AG09309 (cell line): ENCODE measurements at regions not wholly inside any gene's neighbourhood (a gene's known extent, or its start where the extent isn't known, plus 50 kb on each side); places are given as distances from the start of the nearest gene placed in this dataset.

Experiments
- DNase-seq: peaks from one replicate; pipeline ENCODE4 v3.0.0-alpha.2; 2010; ENCODE audit warnings: low read depth
- H3K4me3 ChIP-seq: 2 replicates; pipeline ENCODE4 v1.5.1; 2011; ENCODE audit warnings: mild to moderate bottlenecking, low read depth, low read length, moderate library complexity; ENCODE audit not compliant: control insufficient read depth
- CTCF ChIP-seq: IDR thresholded peaks from 2 replicates; pipeline ENCODE4 v1.5.1; 2011; ENCODE audit warnings: mild to moderate bottlenecking, low read depth, low read length, inconsistent platforms; ENCODE audit not compliant: insufficient read depth, control insufficient read depth; ENCODE audit errors: missing control alignments

GRCh38 chr3:115500795-115501194, 122.5 kb upstream of the GAP43 start:
- no peak overlapping the region for H3K4me3 ChIP-seq
- no peak for TF ChIP-seq CTCF
- DNase-seq = no peak

- H3K4me3 ChIP-seq = no peak overlapping the region
- no peak for TF ChIP-seq CTCF
- DNase-seq = no peak
Measured at GRCh38 chr3:115502128-115502527, 121.2 kb upstream of the GAP43 start.

GRCh38 chr3:115503394-115503793, 119.9 kb upstream of the GAP43 start:
- no peak for TF ChIP-seq CTCF
- no peak for DNase-seq
- H3K4me3 ChIP-seq = no peak overlapping the region

- no peak for TF ChIP-seq CTCF
- no peak for DNase-seq
- H3K4me3 ChIP-seq = no peak overlapping the region
Measured at GRCh38 chr3:115508562-115508961, 114.7 kb upstream of the GAP43 start.

GRCh38 chr3:115512565-115513415, 110.5 kb upstream of the GAP43 start:
- no peak for DNase-seq
- no peak for TF ChIP-seq CTCF
- peak overlapping the region; percentile 47 for H3K4me3 ChIP-seq

GRCh38 chr3:115513416-115513800, 109.9 kb upstream of the GAP43 start:
- peak overlapping the region; percentile 47; the same call in 1 of the 2 replicates for H3K4me3 ChIP-seq
- no peak for DNase-seq
- TF ChIP-seq CTCF = no peak
